WTC11 (cell line): ENCODE measurements at regions not wholly inside any gene's neighbourhood (a gene's known extent, or its start where the extent isn't known, plus 50 kb on each side); places are given as distances from the start of the nearest gene placed in this dataset.

ENCODE experiments used
- ATAC-seq: fragments of 200-7000 bp; cut with Tn5 transposase; 2 replicates; pipeline ENCODE4 v1.10.0; 2021; ENCODE audit warnings: mild to moderate bottlenecking, moderate library complexity
- CTCF ChIA-PET: fragments of 300-600 bp; sonication (Branson Sonifier 250); formaldehyde crosslinking; loops from one replicate; lab custom pipeline; 2021; ENCODE audit warnings: antibody characterized with exemption; lab: Charles Lee
- POLR2A ChIA-PET: fragments of 350-600 bp; sonication (Branson Sonifier 250); formaldehyde crosslinking; loops from one replicate; lab custom pipeline; 2021; ENCODE audit warnings: antibody characterized with exemption; lab: Charles Lee
- DNase-seq: peaks from one replicate; pipeline ENCODE4 v3.0.0; 2021; ENCODE audit warnings: low spot score
- H3K27ac Mint-ChIP-seq: 2 replicates; pipeline ENCODE4 v1.8.0; 2021; ENCODE audit warnings: mixed read lengths
- H3K27me3 Mint-ChIP-seq: 2 replicates; pipeline ENCODE4 v1.8.0; 2021; ENCODE audit warnings: low read depth, mild to moderate bottlenecking, moderate library complexity, mixed read lengths
- H3K36me3 Mint-ChIP-seq: 2 replicates; pipeline ENCODE4 v1.8.0; 2021; ENCODE audit warnings: mixed read lengths
- H3K4me1 Mint-ChIP-seq: 2 replicates; pipeline ENCODE4 v1.8.0; 2022; ENCODE audit warnings: mixed read lengths
- H3K4me3 Mint-ChIP-seq: 2 replicates; pipeline ENCODE4 v1.8.0; 2021; ENCODE audit warnings: mild to moderate bottlenecking, moderate library complexity, mixed read lengths
- H3K9me3 Mint-ChIP-seq: 2 replicates; pipeline ENCODE4 v1.8.0; 2021; ENCODE audit warnings: mixed read lengths
- CBFB ChIP-seq: sonication (generic); formaldehyde crosslinking; IDR thresholded peaks from 2 replicates; pipeline ENCODE4 v1.8.1; 2022; ENCODE audit warnings: mild to moderate bottlenecking, low read depth, missing genetic modification reagents
- CREM ChIP-seq: sonication (generic); formaldehyde crosslinking; IDR thresholded peaks from 2 replicates; pipeline ENCODE4 v1.8.1; 2022; ENCODE audit warnings: mild to moderate bottlenecking, missing genetic modification reagents, moderate library complexity
- GABPB1 ChIP-seq: sonication (generic); formaldehyde crosslinking; IDR thresholded peaks from 2 replicates; pipeline ENCODE4 v1.8.1; 2023; ENCODE audit warnings: mild to moderate bottlenecking, missing genetic modification reagents
- GRHL2 ChIP-seq: fragments of 250-450 bp; sonication (Bioruptor Pico); IDR thresholded peaks from 2 replicates; pipeline ENCODE4 v1.8.0; 2022; ENCODE audit warnings: mild to moderate bottlenecking, moderate library complexity; ENCODE audit not compliant: insufficient replicate concordance, severe bottlenecking
- GTF2I ChIP-seq: fragments of 250-450 bp; sonication (Bioruptor Pico); conservative IDR thresholded peaks from 2 replicates; pipeline ENCODE4 v1.4.0; 2021; ENCODE audit warnings: mild to moderate bottlenecking
- MYBL2 ChIP-seq: sonication (generic); formaldehyde crosslinking; IDR thresholded peaks from 2 replicates; pipeline ENCODE4 v1.8.1; 2023; ENCODE audit warnings: mild to moderate bottlenecking, moderate library complexity, missing genetic modification reagents
- NR3C1 ChIP-seq: sonication (generic); formaldehyde crosslinking; conservative IDR thresholded peaks from 2 replicates; pipeline ENCODE4 v1.8.1; 2023; ENCODE audit warnings: low read depth, mild to moderate bottlenecking, missing genetic modification reagents
- SOX15 ChIP-seq: fragments of 250-450 bp; sonication (Bioruptor Pico); IDR thresholded peaks from 2 replicates; pipeline ENCODE4 v1.9.0; 2021; ENCODE audit warnings: mild to moderate bottlenecking
- USF2 ChIP-seq: sonication (generic); formaldehyde crosslinking; IDR thresholded peaks from 2 replicates; pipeline ENCODE4 v1.8.1; 2023; ENCODE audit warnings: mild to moderate bottlenecking, missing genetic modification reagents, moderate library complexity
- ZNF232 ChIP-seq: sonication (generic); formaldehyde crosslinking; IDR thresholded peaks from 2 replicates; pipeline ENCODE4 v1.8.0; 2022; ENCODE audit warnings: mild to moderate bottlenecking, missing genetic modification reagents
- ZNF281 ChIP-seq: sonication (generic); formaldehyde crosslinking; IDR thresholded peaks from 2 replicates; pipeline ENCODE4 v1.8.0; 2023; ENCODE audit warnings: mild to moderate bottlenecking, missing genetic modification reagents
- TF ChIP-seq, protein P1 (sequence below): sonication (generic); formaldehyde crosslinking; conservative IDR thresholded peaks from 2 replicates; pipeline ENCODE4 v1.8.1; 2023; ENCODE audit warnings: mild to moderate bottlenecking, low read depth, missing genetic modification reagents, moderate library complexity
- TF ChIP-seq, protein P2 (sequence below): sonication (generic); formaldehyde crosslinking; IDR thresholded peaks from 2 replicates; pipeline ENCODE4 v1.8.0; 2022; ENCODE audit warnings: mild to moderate bottlenecking, missing genetic modification reagents
- TF ChIP-seq, protein P3 (sequence below): fragments of 250-450 bp; sonication (Bioruptor Pico); IDR thresholded peaks from 2 replicates; pipeline ENCODE4 v1.9.0; 2021; ENCODE audit warnings: mild to moderate bottlenecking, borderline replicate concordance

- H3K4me1 Mint-ChIP-seq = 0 out of 2 replicates have a peak, but pooled peaks cover 3% of the 10 kb centered on the region
- no peak for ATAC-seq
- TF ChIP-seq, protein P1, sequence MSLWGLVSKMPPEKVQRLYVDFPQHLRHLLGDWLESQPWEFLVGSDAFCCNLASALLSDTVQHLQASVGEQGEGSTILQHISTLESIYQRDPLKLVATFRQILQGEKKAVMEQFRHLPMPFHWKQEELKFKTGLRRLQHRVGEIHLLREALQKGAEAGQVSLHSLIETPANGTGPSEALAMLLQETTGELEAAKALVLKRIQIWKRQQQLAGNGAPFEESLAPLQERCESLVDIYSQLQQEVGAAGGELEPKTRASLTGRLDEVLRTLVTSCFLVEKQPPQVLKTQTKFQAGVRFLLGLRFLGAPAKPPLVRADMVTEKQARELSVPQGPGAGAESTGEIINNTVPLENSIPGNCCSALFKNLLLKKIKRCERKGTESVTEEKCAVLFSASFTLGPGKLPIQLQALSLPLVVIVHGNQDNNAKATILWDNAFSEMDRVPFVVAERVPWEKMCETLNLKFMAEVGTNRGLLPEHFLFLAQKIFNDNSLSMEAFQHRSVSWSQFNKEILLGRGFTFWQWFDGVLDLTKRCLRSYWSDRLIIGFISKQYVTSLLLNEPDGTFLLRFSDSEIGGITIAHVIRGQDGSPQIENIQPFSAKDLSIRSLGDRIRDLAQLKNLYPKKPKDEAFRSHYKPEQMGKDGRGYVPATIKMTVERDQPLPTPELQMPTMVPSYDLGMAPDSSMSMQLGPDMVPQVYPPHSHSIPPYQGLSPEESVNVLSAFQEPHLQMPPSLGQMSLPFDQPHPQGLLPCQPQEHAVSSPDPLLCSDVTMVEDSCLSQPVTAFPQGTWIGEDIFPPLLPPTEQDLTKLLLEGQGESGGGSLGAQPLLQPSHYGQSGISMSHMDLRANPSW (CRISPR knock-in tag) = no peak
- no peak for TF ChIP-seq CBFB (CRISPR knock-in tag)
- TF ChIP-seq MYBL2 (CRISPR knock-in tag) = no peak
- TF ChIP-seq NR3C1 = no peak
- TF ChIP-seq, all 79 proteins: peak for 0
- no peak for DNase-seq
- Mint-ChIP-seq H3K36me3 (no peaks in the 10 kb centered on the region), H3K4me3 (no peak overlapping the region), H3K27ac (no peak overlapping the region), H3K27me3 (no peaks in the 10 kb centered on the region; the same call in 1 of the 2 replicates), H3K9me3 (peaks cover 4% of the 10 kb centered on the region)
- CTCF ChIA-PET = no interaction called here
- POLR2A ChIA-PET = no interaction called here
Observed at GRCh38 chr12:67780580-67781084, 132.1 kb downstream of the DYRK2 start.

DNA sequence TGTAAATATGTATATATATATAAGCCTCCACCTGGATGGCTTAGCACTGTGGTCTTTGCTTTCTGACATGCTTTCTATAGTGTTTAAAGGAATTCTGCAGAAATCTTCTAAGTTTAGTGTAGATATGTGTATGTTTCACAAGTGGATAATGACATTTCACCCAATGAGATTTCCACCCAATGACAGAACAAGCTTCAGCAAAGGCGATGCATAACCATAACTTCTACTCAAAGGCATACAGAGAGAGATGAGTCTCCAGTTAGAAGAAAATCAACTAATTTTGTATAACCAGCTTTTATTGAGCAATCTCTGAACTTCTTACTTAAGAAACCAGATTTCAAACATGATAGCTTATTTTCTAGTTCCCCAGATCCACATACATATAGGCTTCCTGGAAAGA lies 134.0 kb downstream of the DYRK2 start:
- TF ChIP-seq GTF2I (CRISPR knock-in tag) (no peak), ZNF281 (CRISPR knock-in tag) (no peak), CREM (no peak), GRHL2 (CRISPR knock-in tag) (no peak)
- TF ChIP-seq, protein P2, sequence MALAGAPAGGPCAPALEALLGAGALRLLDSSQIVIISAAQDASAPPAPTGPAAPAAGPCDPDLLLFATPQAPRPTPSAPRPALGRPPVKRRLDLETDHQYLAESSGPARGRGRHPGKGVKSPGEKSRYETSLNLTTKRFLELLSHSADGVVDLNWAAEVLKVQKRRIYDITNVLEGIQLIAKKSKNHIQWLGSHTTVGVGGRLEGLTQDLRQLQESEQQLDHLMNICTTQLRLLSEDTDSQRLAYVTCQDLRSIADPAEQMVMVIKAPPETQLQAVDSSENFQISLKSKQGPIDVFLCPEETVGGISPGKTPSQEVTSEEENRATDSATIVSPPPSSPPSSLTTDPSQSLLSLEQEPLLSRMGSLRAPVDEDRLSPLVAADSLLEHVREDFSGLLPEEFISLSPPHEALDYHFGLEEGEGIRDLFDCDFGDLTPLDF (CRISPR knock-in tag) = no peak
- H3K27ac Mint-ChIP-seq = no peak overlapping the region
- 0 out of 2 replicates have a peak, but pooled peaks cover 3% of the 10 kb centered on the region for H3K4me1 Mint-ChIP-seq
- H3K27me3 Mint-ChIP-seq = no peaks in the 10 kb centered on the region; the same call in 1 of the 2 replicates
- DNase-seq = no peak
- no peaks in the 10 kb centered on the region for H3K36me3 Mint-ChIP-seq
- no peak for ATAC-seq
- H3K4me3 Mint-ChIP-seq = no peak overlapping the region
- ChIA-PET POLR2A (no interaction called here), CTCF (no interaction called here)
- no peaks in the 10 kb centered on the region for H3K9me3 Mint-ChIP-seq

DNA sequence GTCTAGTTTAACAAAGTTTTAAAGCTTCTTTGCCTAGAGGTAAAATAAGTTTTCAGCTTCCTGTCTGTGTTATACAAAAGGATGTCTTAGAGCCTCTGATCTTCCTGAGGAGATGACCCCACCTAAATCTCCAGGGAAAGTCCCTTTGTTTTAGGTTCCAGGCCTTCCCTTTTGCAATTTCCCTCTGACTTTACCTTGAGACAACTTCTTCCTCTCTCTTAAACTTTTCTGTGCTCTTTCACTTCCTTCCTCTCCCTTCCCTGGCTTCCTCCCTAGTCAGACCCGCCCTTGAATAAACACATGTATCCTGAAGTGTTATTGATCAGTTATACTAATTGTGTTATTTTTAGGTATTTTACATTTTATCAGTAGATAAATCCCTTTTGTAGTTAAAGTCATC lies 134.8 kb downstream of the DYRK2 start:
- H3K27ac Mint-ChIP-seq = no peak overlapping the region
- H3K4me1 Mint-ChIP-seq = 0 out of 2 replicates have a peak, but pooled peaks cover 3% of the 10 kb centered on the region
- CTCF ChIA-PET = no interaction called here
- no peak for TF ChIP-seq SOX15 (CRISPR knock-in tag)
- TF ChIP-seq USF2 (CRISPR knock-in tag) = no peak
- TF ChIP-seq GABPB1 (CRISPR knock-in tag) = no peak
- no peak for TF ChIP-seq NR3C1
- TF ChIP-seq, protein P3, sequence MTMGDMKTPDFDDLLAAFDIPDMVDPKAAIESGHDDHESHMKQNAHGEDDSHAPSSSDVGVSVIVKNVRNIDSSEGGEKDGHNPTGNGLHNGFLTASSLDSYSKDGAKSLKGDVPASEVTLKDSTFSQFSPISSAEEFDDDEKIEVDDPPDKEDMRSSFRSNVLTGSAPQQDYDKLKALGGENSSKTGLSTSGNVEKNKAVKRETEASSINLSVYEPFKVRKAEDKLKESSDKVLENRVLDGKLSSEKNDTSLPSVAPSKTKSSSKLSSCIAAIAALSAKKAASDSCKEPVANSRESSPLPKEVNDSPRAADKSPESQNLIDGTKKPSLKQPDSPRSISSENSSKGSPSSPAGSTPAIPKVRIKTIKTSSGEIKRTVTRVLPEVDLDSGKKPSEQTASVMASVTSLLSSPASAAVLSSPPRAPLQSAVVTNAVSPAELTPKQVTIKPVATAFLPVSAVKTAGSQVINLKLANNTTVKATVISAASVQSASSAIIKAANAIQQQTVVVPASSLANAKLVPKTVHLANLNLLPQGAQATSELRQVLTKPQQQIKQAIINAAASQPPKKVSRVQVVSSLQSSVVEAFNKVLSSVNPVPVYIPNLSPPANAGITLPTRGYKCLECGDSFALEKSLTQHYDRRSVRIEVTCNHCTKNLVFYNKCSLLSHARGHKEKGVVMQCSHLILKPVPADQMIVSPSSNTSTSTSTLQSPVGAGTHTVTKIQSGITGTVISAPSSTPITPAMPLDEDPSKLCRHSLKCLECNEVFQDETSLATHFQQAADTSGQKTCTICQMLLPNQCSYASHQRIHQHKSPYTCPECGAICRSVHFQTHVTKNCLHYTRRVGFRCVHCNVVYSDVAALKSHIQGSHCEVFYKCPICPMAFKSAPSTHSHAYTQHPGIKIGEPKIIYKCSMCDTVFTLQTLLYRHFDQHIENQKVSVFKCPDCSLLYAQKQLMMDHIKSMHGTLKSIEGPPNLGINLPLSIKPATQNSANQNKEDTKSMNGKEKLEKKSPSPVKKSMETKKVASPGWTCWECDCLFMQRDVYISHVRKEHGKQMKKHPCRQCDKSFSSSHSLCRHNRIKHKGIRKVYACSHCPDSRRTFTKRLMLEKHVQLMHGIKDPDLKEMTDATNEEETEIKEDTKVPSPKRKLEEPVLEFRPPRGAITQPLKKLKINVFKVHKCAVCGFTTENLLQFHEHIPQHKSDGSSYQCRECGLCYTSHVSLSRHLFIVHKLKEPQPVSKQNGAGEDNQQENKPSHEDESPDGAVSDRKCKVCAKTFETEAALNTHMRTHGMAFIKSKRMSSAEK = no peak
- TF ChIP-seq, protein P1 (CRISPR knock-in tag) = no peak
- TF ChIP-seq ZNF232 = no peak

More for the DNA sequence above, 134.8 kb downstream of the DYRK2 start:
- ATAC-seq = no peak
- Mint-ChIP-seq H3K9me3 (no peaks in the 10 kb centered on the region), H3K4me3 (no peak overlapping the region), H3K27me3 (no peaks in the 10 kb centered on the region; the same call in 1 of the 2 replicates), H3K36me3 (no peaks in the 10 kb centered on the region)
- POLR2A ChIA-PET = no interaction called here
- no peak for DNase-seq
